Liver (tissue), 3 donors: ENCODE measurements at regions not wholly inside any gene's neighbourhood (a gene's known extent, or its start where the extent isn't known, plus 50 kb on each side); places are given as distances from the start of the nearest gene placed in this dataset.

Source experiments
- ATF3 ChIP-seq: IDR thresholded peaks from 2 replicates; pipeline ENCODE4 v1.6.1; 2016; ENCODE audit warnings: antibody characterized with exemption
- CTCF ChIP-seq: fragments of 150-350 bp; IDR thresholded peaks from 2 replicates; pipeline ENCODE4 v1.5.1; 2017; ENCODE audit warnings: improper control_type of control experiment, low read depth, low read length; ENCODE audit not compliant: missing input control
- EGR1 ChIP-seq, 2 donors: IDR thresholded peaks; 2 replicates each; pipeline ENCODE4 v1.6.1; 2016 to 2018; ENCODE audit warnings: antibody characterized with exemption in 2 of 2, low read depth in 2 of 2
- FOXA1 ChIP-seq: IDR thresholded peaks from 2 replicates; pipeline ENCODE4 v1.6.1; 2016; ENCODE audit warnings: antibody characterized with exemption
- HNF4A ChIP-seq, 2 donors: conservative IDR thresholded peaks; 2 replicates each; pipeline ENCODE4 v1.6.1; 2016; ENCODE audit warnings: antibody characterized with exemption in 2 of 2, mild to moderate bottlenecking in 2 of 2
- JUND ChIP-seq, 2 donors: IDR thresholded peaks; 2 replicates each; pipeline ENCODE4 v1.6.1; 2016; ENCODE audit warnings: antibody characterized with exemption in 2 of 2
- MAX ChIP-seq: IDR thresholded peaks from 2 replicates; pipeline ENCODE4 v1.6.1; 2016; ENCODE audit warnings: antibody characterized with exemption
- NR2F2 ChIP-seq: IDR thresholded peaks from 2 replicates; pipeline ENCODE4 v1.6.1; 2016; ENCODE audit warnings: antibody characterized with exemption
- RAD21 ChIP-seq, 2 donors: IDR thresholded peaks; 2 replicates each; pipeline ENCODE4 v1.6.1; 2016; ENCODE audit warnings: antibody characterized with exemption in 2 of 2, mild to moderate bottlenecking in 2 of 2
- RXRA ChIP-seq, 2 donors: IDR thresholded peaks; 2 replicates each; pipeline ENCODE4 v1.6.1; 2017 to 2018; ENCODE audit warnings: antibody characterized with exemption in 2 of 2, mild to moderate bottlenecking in 1 of 2
- SP1 ChIP-seq: IDR thresholded peaks from 2 replicates; pipeline ENCODE4 v1.6.1; 2018; ENCODE audit warnings: antibody characterized with exemption, mild to moderate bottlenecking
- YY1 ChIP-seq: IDR thresholded peaks from 2 replicates; pipeline ENCODE4 v1.6.1; 2016; ENCODE audit warnings: antibody characterized with exemption, mild to moderate bottlenecking
- TF ChIP-seq, protein P1 (sequence below): IDR thresholded peaks from 2 replicates; pipeline ENCODE4 v1.6.1; 2016; ENCODE audit warnings: antibody characterized with exemption, mild to moderate bottlenecking
- donor health status: healthy.
- donor health status: healthy.

DNA sequence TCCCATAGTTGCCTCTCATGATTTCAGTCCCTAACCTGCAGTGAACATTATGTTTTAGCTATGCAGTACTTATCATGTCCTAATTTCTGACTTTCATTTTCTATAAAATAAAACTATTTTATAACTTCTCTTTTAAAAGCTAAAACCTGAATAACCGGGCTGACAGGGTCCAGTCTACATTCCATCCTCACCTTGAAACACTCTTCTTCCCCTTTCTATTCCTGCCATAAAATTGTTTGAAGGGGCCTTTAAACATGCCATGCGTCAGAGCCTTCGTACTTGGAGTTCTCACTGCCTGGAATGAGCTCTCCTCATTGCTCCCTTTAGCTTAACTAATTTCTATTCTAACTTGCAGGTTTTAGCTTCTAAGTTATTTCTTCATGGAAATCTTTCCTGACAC, 143.0 kb upstream of the PRLR start:
- TF ChIP-seq CTCF, result no peak
- TF ChIP-seq MAX, result no peak
- no peak for TF ChIP-seq RXRA (IDR thresholded peaks at IDR 0.05)
- no peak for TF ChIP-seq SP1
- TF ChIP-seq ATF3, result no peak
- TF ChIP-seq, protein P1, sequence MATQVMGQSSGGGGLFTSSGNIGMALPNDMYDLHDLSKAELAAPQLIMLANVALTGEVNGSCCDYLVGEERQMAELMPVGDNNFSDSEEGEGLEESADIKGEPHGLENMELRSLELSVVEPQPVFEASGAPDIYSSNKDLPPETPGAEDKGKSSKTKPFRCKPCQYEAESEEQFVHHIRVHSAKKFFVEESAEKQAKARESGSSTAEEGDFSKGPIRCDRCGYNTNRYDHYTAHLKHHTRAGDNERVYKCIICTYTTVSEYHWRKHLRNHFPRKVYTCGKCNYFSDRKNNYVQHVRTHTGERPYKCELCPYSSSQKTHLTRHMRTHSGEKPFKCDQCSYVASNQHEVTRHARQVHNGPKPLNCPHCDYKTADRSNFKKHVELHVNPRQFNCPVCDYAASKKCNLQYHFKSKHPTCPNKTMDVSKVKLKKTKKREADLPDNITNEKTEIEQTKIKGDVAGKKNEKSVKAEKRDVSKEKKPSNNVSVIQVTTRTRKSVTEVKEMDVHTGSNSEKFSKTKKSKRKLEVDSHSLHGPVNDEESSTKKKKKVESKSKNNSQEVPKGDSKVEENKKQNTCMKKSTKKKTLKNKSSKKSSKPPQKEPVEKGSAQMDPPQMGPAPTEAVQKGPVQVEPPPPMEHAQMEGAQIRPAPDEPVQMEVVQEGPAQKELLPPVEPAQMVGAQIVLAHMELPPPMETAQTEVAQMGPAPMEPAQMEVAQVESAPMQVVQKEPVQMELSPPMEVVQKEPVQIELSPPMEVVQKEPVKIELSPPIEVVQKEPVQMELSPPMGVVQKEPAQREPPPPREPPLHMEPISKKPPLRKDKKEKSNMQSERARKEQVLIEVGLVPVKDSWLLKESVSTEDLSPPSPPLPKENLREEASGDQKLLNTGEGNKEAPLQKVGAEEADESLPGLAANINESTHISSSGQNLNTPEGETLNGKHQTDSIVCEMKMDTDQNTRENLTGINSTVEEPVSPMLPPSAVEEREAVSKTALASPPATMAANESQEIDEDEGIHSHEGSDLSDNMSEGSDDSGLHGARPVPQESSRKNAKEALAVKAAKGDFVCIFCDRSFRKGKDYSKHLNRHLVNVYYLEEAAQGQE, result no peak
- TF ChIP-seq RAD21 (IDR thresholded peaks at IDR 0.05), result no peak
- no peak for TF ChIP-seq FOXA1
- TF ChIP-seq YY1, result no peak
- TF ChIP-seq HNF4A (conservative IDR thresholded peaks at IDR 0.05), result no peak
- no peak for TF ChIP-seq JUND (IDR thresholded peaks at IDR 0.05)
- TF ChIP-seq NR2F2, result no peak
- no peak for TF ChIP-seq EGR1 (IDR thresholded peaks at IDR 0.05; ENCODE audit: low read depth in 2 of 2)
